SU-DHL-6 (cell line): ENCODE measurements at regions not wholly inside any gene's neighbourhood (a gene's known extent, or its start where the extent isn't known, plus 50 kb on each side); places are given as distances from the start of the nearest gene placed in this dataset.

ENCODE experiments used
- H2AFZ ChIP-seq: fragments of 200-600 bp; sonication (generic); 2 replicates; pipeline ENCODE4 v1.6.1; 2014; ENCODE audit warnings: low read depth, mild to moderate bottlenecking, moderate library complexity, mixed read lengths, antibody characterized with exemption, low read length; ENCODE audit not compliant: severe bottlenecking
- H3F3A ChIP-seq: fragments of 200-600 bp; shearing (Covaris generic); 2 replicates; pipeline ENCODE4 v1.6.0; 2016; ENCODE audit warnings: antibody characterized with exemption, mild to moderate bottlenecking; ENCODE audit not compliant: insufficient read depth
- H3K27ac ChIP-seq: fragments of 200-600 bp; sonication (generic); 2 replicates; pipeline ENCODE4 v1.5.1; 2016; ENCODE audit warnings: low read depth, mild to moderate bottlenecking, low read length, moderate library complexity, mixed read lengths
- H3K27me3 ChIP-seq: fragments of 200-600 bp; sonication (generic), shearing (Covaris generic); 2 replicates; pipeline ENCODE4 v1.6.0; 2014; ENCODE audit warnings: mild to moderate bottlenecking, low read length
- H3K36me3 ChIP-seq: fragments of 200-600 bp; sonication (generic); 2 replicates; pipeline ENCODE4 v1.6.1; 2014; ENCODE audit warnings: mild to moderate bottlenecking, low read length, mixed read lengths
- H3K4me2 ChIP-seq: fragments of 300-600, 200-600 bp; shearing (Covaris generic), sonication (generic); 2 replicates; pipeline ENCODE4 v1.6.0; 2014; ENCODE audit warnings: low read length, low read depth, mild to moderate bottlenecking; ENCODE audit not compliant: poor library complexity, severe bottlenecking
- H3K4me3 ChIP-seq: fragments of 200-600 bp; sonication (generic); 2 replicates; pipeline ENCODE4 v1.5.1; 2014; ENCODE audit warnings: antibody characterized with exemption, low read length, mild to moderate bottlenecking, mixed read lengths; ENCODE audit not compliant: insufficient read depth, poor library complexity, severe bottlenecking
- H3K79me2 ChIP-seq: fragments of 200-600 bp; sonication (generic); 2 replicates; pipeline ENCODE4 v1.6.1; 2014; ENCODE audit warnings: mild to moderate bottlenecking, low read length, moderate library complexity; ENCODE audit not compliant: insufficient read depth
- H3K9ac ChIP-seq: fragments of 200-600 bp; sonication (generic); 2 replicates; pipeline ENCODE4 v1.7.0; 2014; ENCODE audit warnings: mild to moderate bottlenecking, low read length
- H3K9me2 ChIP-seq: fragments of 200-600 bp; sonication (generic); replicated peaks from 2 replicates; pipeline ENCODE4 v1.6.1; 2014; ENCODE audit warnings: low read length; ENCODE audit not compliant: insufficient read depth
- H3K9me3 ChIP-seq: fragments of 200-600 bp; sonication (generic); 2 replicates; pipeline ENCODE4 v1.6.1; 2014; ENCODE audit warnings: low read length, mixed read lengths; ENCODE audit not compliant: insufficient read depth
- H4K20me1 ChIP-seq: fragments of 200-600 bp; sonication (generic); 2 replicates; pipeline ENCODE4 v1.6.1; 2014; ENCODE audit warnings: low read depth, mild to moderate bottlenecking, antibody characterized with exemption, low read length, moderate library complexity, mixed read lengths
- EZH2phosphoT487 ChIP-seq: fragments of 200-600 bp; sonication (generic), shearing (Covaris generic); conservative IDR thresholded peaks from 2 replicates; pipeline ENCODE4 v1.6.1; 2018; ENCODE audit warnings: mild to moderate bottlenecking, antibody characterized with exemption, low read length, moderate library complexity, mixed read lengths
- TF ChIP-seq, protein P1 (sequence below): fragments of 200-600 bp; sonication (generic); IDR thresholded peaks from one replicate; pipeline ENCODE4 v1.5.1; 2017; ENCODE audit warnings: antibody characterized with exemption, mild to moderate bottlenecking, low read length, moderate library complexity; ENCODE audit not compliant: insufficient read depth, poor library complexity, severe bottlenecking

- TF ChIP-seq, protein P1, sequence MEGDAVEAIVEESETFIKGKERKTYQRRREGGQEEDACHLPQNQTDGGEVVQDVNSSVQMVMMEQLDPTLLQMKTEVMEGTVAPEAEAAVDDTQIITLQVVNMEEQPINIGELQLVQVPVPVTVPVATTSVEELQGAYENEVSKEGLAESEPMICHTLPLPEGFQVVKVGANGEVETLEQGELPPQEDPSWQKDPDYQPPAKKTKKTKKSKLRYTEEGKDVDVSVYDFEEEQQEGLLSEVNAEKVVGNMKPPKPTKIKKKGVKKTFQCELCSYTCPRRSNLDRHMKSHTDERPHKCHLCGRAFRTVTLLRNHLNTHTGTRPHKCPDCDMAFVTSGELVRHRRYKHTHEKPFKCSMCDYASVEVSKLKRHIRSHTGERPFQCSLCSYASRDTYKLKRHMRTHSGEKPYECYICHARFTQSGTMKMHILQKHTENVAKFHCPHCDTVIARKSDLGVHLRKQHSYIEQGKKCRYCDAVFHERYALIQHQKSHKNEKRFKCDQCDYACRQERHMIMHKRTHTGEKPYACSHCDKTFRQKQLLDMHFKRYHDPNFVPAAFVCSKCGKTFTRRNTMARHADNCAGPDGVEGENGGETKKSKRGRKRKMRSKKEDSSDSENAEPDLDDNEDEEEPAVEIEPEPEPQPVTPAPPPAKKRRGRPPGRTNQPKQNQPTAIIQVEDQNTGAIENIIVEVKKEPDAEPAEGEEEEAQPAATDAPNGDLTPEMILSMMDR = no peak
- TF ChIP-seq EZH2phosphoT487 = no peak
- Histone ChIP-seq H3K4me3 (no peak overlapping the region), H3K36me3 (no peaks in the 10 kb centered on the region), H3K27me3 (no peaks in the 10 kb centered on the region), H3K9me2 (no peaks in the 10 kb centered on the region), H3F3A (no peaks in the 10 kb centered on the region), H3K9me3 (no peaks in the 10 kb centered on the region), H3K79me2 (no peaks in the 10 kb centered on the region), H3K9ac (no peak overlapping the region), H3K4me2 (no peak overlapping the region), H4K20me1 (no peaks in the 10 kb centered on the region), H3K27ac (no peak overlapping the region), H2AFZ (no peak overlapping the region)
Observed at GRCh38 chr10:37700886-37701780, 156.3 kb downstream of the ZNF248 start.

DNA sequence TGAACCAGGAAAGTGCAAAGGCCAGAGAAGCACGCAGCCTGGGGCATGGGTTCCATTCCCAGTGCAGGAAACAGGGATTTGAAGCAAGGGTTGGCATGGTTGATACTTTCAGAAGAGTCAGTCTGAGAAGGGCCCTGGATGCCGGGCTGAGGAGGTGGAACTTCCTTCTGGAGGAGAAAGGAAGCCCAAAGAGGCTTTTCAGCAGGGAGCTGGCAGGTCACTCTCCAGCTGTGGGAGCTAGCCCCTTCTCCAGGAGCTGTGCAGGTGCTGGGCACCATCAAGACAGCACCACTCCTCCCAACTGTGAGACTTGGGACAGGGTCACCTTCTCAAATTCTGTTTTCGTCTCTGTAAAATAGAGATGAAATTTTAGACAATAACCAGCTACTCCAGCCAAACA lies 169.8 kb downstream of the ZNF248 start:
- Histone ChIP-seq H3K27me3 (no peaks in the 10 kb centered on the region), H4K20me1 (no peaks in the 10 kb centered on the region), H3K4me3 (no peak overlapping the region), H3K9ac (no peak overlapping the region), H3K36me3 (no peaks in the 10 kb centered on the region), H3F3A (no peaks in the 10 kb centered on the region), H3K9me3 (no peaks in the 10 kb centered on the region), H3K79me2 (no peaks in the 10 kb centered on the region), H2AFZ (no peak overlapping the region), H3K27ac (no peak overlapping the region), H3K4me2 (no peak overlapping the region), H3K9me2 (no peaks in the 10 kb centered on the region)
- TF ChIP-seq, protein P1 = no peak
- no peak for TF ChIP-seq EZH2phosphoT487

GRCh38 chr10:37685741-37686683 lies 171.4 kb downstream of the ZNF248 start:
- H3K79me2 ChIP-seq = no peaks in the 10 kb centered on the region
- H3K27me3 ChIP-seq = no peaks in the 10 kb centered on the region
- no peak for TF ChIP-seq EZH2phosphoT487
- TF ChIP-seq, protein P1 = no peak
- no peak overlapping the region for H3K4me3 ChIP-seq
- no peak overlapping the region for H3K4me2 ChIP-seq
- no peaks in the 10 kb centered on the region for H3K9me3 ChIP-seq
- no peak overlapping the region for H3K27ac ChIP-seq
- H4K20me1 ChIP-seq = no peaks in the 10 kb centered on the region
- H3F3A ChIP-seq = no peaks in the 10 kb centered on the region
- H3K36me3 ChIP-seq = no peaks in the 10 kb centered on the region
- no peak overlapping the region for H2AFZ ChIP-seq
- no peaks in the 10 kb centered on the region for H3K9me2 ChIP-seq
- H3K9ac ChIP-seq = no peak overlapping the region
